ENCODE measurements at regions not wholly inside any gene's neighbourhood (a gene's known extent, or its start where the extent isn't known, plus 50 kb on each side); places are given as distances from the start of the nearest gene placed in this dataset.

- CTCF ChIA-PET (ENCODE audit: partially characterized antibody) = interaction anchor here (0.6 to 3.2 kb wide), 5 partner anchors 10 to 51 kb away, joined by 3 to 21 read pairs (median 3); no protein-coding TSS in a partner anchor
- TF ChIP-seq CHD2 (IDR thresholded peaks at IDR 0.05; ENCODE audit: low read length) (no peak), TCF12 (IDR thresholded peaks at IDR 0.05; ENCODE audit: low read depth, low read length) (no peak), RAD21 (IDR thresholded peaks at IDR 0.05 in 1 of 2, conservative IDR thresholded peaks at IDR 0.05 in 1 of 2; ENCODE audit: low read depth in 2 of 2, low read length in 2 of 2) (no peak), PHF8 (conservative IDR thresholded peaks at IDR 0.05; ENCODE audit: low read depth, low read length) (no peak), JUN (IDR thresholded peaks at IDR 0.05; ENCODE audit: low read depth, low read length) (no peak), CHD1 (IDR thresholded peaks at IDR 0.05; ENCODE audit: low read depth, low read length) (no peak), EGR1 (IDR thresholded peaks at IDR 0.05; ENCODE audit: borderline replicate concordance, low read depth, low read length) (no peak), SIX5 (IDR thresholded peaks at IDR 0.05; ENCODE audit: low read depth, low read length) (no peak), JUND (IDR thresholded peaks at IDR 0.05; ENCODE audit: low read length) (no peak), SIN3A (conservative IDR thresholded peaks at IDR 0.05 in 1 of 2, IDR thresholded peaks at IDR 0.05 in 1 of 2; ENCODE audit: low read depth in 1 of 2, low read length in 2 of 2) (no peak), RNF2 (IDR thresholded peaks at IDR 0.05; ENCODE audit: borderline replicate concordance, low read depth, low read length, missing control alignments, poor library complexity, severe bottlenecking) (no peak), KDM5A (IDR thresholded peaks at IDR 0.05; ENCODE audit: low read length) (no peak), RFX5 (IDR thresholded peaks at IDR 0.05; ENCODE audit: borderline replicate concordance, low read depth, low read length) (no peak), RXRA (IDR thresholded peaks at IDR 0.05; ENCODE audit: insufficient read depth, low read depth, low read length) (no peak), POLR2A (IDR thresholded peaks at IDR 0.05; ENCODE audit: control extremely low read depth in 1 of 2, low read depth in 2 of 2, low read length in 2 of 2) (no peak)
Observed at GRCh38 chr18:35828591-35828990, 143.9 kb upstream of the RMP24 start.

More at GRCh38 chr18:35828591-35828990, 143.9 kb upstream of the RMP24 start:
- Histone ChIP-seq H3K9me3 (ENCODE audit: insufficient read depth in 2 of 2, low read depth in 1 of 2, low read length in 1 of 2) (peaks cover 36 to 38% of the 10 kb centered on the region in 2 experiments), H4K20me1 (replicated peaks in 1 of 2; ENCODE audit: control insufficient read depth in 1 of 2, insufficient read depth in 2 of 2, low read length in 2 of 2) (no peaks in the 10 kb centered on the region), H3K79me1 (ENCODE audit: low read depth, low read length) (no peaks in the 10 kb centered on the region), H4K8ac (ENCODE audit: extremely low read depth, insufficient read depth, low read length) (no peak overlapping the region), H3K18ac (ENCODE audit: extremely low read depth, low read length) (peak overlapping the region; percentile 94), H3K79me2 (ENCODE audit: control insufficient read depth in 1 of 2, insufficient read depth in 2 of 2, low read length in 2 of 2) (no peaks in the 10 kb centered on the region), H3K27me3 (replicated peaks in 1 of 4; ENCODE audit: control insufficient read depth in 3 of 4, extremely low read depth in 1 of 4, insufficient read depth in 3 of 4, low read length in 3 of 4) (no peaks in the 10 kb centered on the region), H2AFZ (ENCODE audit: low read length) (no peak overlapping the region), H2BK5ac (ENCODE audit: low read depth, low read length) (peak overlapping the region; percentile 99), H2AK5ac (ENCODE audit: low read depth, low read length) (peak overlapping the region; percentile 96), H4K5ac (ENCODE audit: insufficient read length, low read depth, low read length) (peak overlapping the region; percentile 92), H3K4ac (replicated peaks; ENCODE audit: insufficient read length, low read depth, low read length) (peak overlapping the region; percentile 4), H3K14ac (ENCODE audit: insufficient read length) (no peak overlapping the region), H3K27ac (ENCODE audit: low read depth, low read length) (peak overlapping the region; percentile 86), H3K4me2 (ENCODE audit: insufficient read depth in 1 of 2, low read depth in 2 of 2, low read length in 2 of 2) (no peak overlapping the region), H2BK15ac (ENCODE audit: low read length) (no peak overlapping the region), H3K23ac (ENCODE audit: insufficient read length) (no peak overlapping the region), H3K36me3 (ENCODE audit: control insufficient read depth in 2 of 4, insufficient read depth in 4 of 4, low read length in 3 of 4) (peaks cover 3 to 20% (median 12%) of the 10 kb centered on the region in 4 experiments; a peak in 5 of 8 replicates), H2BK120ac (replicated peaks; ENCODE audit: low read depth, low read length) (peak overlapping the region; percentile 60), H3K4me3 (ENCODE audit: extremely low read depth in 1 of 4, insufficient read depth in 2 of 4, low read depth in 3 of 4, low read length in 4 of 4) (no peak overlapping the region), H3K9ac (replicated peaks in 1 of 4; ENCODE audit: extremely low read depth in 1 of 4, low read depth in 3 of 4, low read length in 3 of 4) (no peak overlapping the region; a peak in 1 of 7 replicates), H2BK12ac (ENCODE audit: low read depth, low read length) (peak overlapping the region; percentile 98), H3K23me2 (ENCODE audit: low read depth, low read length) (no peaks in the 10 kb centered on the region), H3K4me1 (replicated peaks in 1 of 4; ENCODE audit: control insufficient read depth in 3 of 4, insufficient read depth in 4 of 4, low read length in 3 of 4) (peaks cover 10 to 26% (median 20%) of the 10 kb centered on the region in 4 experiments), H4K91ac (replicated peaks; ENCODE audit: insufficient read length, low read length) (peak overlapping the region; percentile 99), H3K56ac (replicated peaks; ENCODE audit: insufficient read length, low read depth, low read length) (no peak overlapping the region), H2BK20ac (ENCODE audit: low read length) (peak overlapping the region; percentile 99)
- DNase-seq (ENCODE audit: low read depth in 1 of 2, low spot score in 2 of 2) (no peak), FAIRE-seq (no peak)
- WGBS, 2 experiments (ENCODE audit: extremely low coverage in 1 of 2, insufficient coverage in 1 of 2, insufficient read length in 1 of 2, insufficient replicate concordance in 2 of 2, low coverage in 1 of 2, low lambda C conversion rate in 2 of 2, missing lambda C conversion rate in 1 of 2) = 91% methylated on average over 2 of the region's 2 CpGs; no CpG with 5 or more reads in 1 of the 2 experiments
- POLR2A ChIA-PET (ENCODE audit: partially characterized antibody) = interaction anchor here (2.1 to 4.2 kb wide), 2 partner anchors 8 to 21 kb away, joined by 12 to 54 read pairs; no protein-coding TSS in a partner anchor
